MCF 10A (cell line): ENCODE measurements at regions not wholly inside any gene's neighbourhood (a gene's known extent, or its start where the extent isn't known, plus 50 kb on each side); places are given as distances from the start of the nearest gene placed in this dataset.

Experiments used
- BruUV-seq: library from RNA; stranded (reverse); fragments of 400-500 nt; replicated peaks from 2 replicates; lab custom pipeline; 2021; lab: Mats Ljungman, UMichigan
- CTCF ChIA-PET: fragments of 300-600 bp; sonication (Branson Sonifier 250); formaldehyde crosslinking; extraction: SDS; loops from one replicate; lab custom pipeline; 2021; ENCODE audit warnings: antibody characterized with exemption, inconsistent platforms; lab: Yijun Ruan, JAX
- POLR2A ChIA-PET: fragments of 300-600, 350-650 bp; sonication (Branson Sonifier 250); formaldehyde crosslinking; extraction: SDS; loops from one replicate; lab custom pipeline; 2020; ENCODE audit warnings: antibody characterized with exemption, inconsistent platforms; lab: Yijun Ruan, JAX
- DNase-seq: peaks from one replicate; pipeline ENCODE4 v3.0.0-alpha.2; 2018; ENCODE audit not compliant: unreplicated experiment
- H3K27ac Mint-ChIP-seq: one replicate; pipeline ENCODE4 v1.8.0; 2022; ENCODE audit warnings: mild to moderate bottlenecking, low read depth, mixed read lengths; ENCODE audit not compliant: unreplicated experiment
- H3K27me3 Mint-ChIP-seq: one replicate; pipeline ENCODE4 v1.8.0; 2022; ENCODE audit warnings: mixed read lengths; ENCODE audit not compliant: insufficient read depth, unreplicated experiment
- H3K36me3 Mint-ChIP-seq: one replicate; pipeline ENCODE4 v1.8.0; 2022; ENCODE audit warnings: mild to moderate bottlenecking, moderate library complexity, mixed read lengths; ENCODE audit not compliant: insufficient read depth, unreplicated experiment
- H3K4me1 Mint-ChIP-seq: one replicate; pipeline ENCODE4 v1.8.0; 2022; ENCODE audit warnings: mixed read lengths; ENCODE audit not compliant: insufficient read depth, unreplicated experiment
- H3K4me3 Mint-ChIP-seq: one replicate; pipeline ENCODE4 v1.8.0; 2022; ENCODE audit warnings: mild to moderate bottlenecking, moderate library complexity, mixed read lengths; ENCODE audit not compliant: unreplicated experiment
- H3K9me3 Mint-ChIP-seq: one replicate; pipeline ENCODE4 v1.8.0; 2022; ENCODE audit warnings: mixed read lengths; ENCODE audit not compliant: unreplicated experiment
- intact Hi-C: fragments of 100-400 bp; cut with micrococcal nuclease; formaldehyde crosslinking; loops from 2 replicates; pipeline ENCODE4 v1.14.1; 2022
- TF ChIP-seq, protein P1 (sequence below): fragments of 200-600 bp; IDR thresholded peaks from one replicate; pipeline ENCODE4 v1.8.0; 2022; ENCODE audit warnings: antibody characterized with exemption, mild to moderate bottlenecking; ENCODE audit not compliant: unreplicated experiment

GRCh38 chr3:6416049-6416661, 444.8 kb upstream of the GRM7 start:
- H3K4me1 Mint-ChIP-seq = no peaks in the 10 kb centered on the region
- ChIA-PET CTCF (interaction anchor here (0.6 to 1.8 kb wide), 4 partner anchors 14 to 1879 kb away, joined by 3 to 8 read pairs (median 4); no protein-coding TSS in a partner anchor), POLR2A (no interaction called here)
- TF ChIP-seq, protein P1, sequence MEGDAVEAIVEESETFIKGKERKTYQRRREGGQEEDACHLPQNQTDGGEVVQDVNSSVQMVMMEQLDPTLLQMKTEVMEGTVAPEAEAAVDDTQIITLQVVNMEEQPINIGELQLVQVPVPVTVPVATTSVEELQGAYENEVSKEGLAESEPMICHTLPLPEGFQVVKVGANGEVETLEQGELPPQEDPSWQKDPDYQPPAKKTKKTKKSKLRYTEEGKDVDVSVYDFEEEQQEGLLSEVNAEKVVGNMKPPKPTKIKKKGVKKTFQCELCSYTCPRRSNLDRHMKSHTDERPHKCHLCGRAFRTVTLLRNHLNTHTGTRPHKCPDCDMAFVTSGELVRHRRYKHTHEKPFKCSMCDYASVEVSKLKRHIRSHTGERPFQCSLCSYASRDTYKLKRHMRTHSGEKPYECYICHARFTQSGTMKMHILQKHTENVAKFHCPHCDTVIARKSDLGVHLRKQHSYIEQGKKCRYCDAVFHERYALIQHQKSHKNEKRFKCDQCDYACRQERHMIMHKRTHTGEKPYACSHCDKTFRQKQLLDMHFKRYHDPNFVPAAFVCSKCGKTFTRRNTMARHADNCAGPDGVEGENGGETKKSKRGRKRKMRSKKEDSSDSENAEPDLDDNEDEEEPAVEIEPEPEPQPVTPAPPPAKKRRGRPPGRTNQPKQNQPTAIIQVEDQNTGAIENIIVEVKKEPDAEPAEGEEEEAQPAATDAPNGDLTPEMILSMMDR = no peak
- H3K4me3 Mint-ChIP-seq = no peak overlapping the region
- DNase-seq = no peak
- H3K36me3 Mint-ChIP-seq = no peaks in the 10 kb centered on the region
- intact Hi-C loops = no loop called here
- no peak overlapping the region for H3K27ac Mint-ChIP-seq
- BruUV-seq = no TSS peak
- no peaks in the 10 kb centered on the region for H3K27me3 Mint-ChIP-seq
- H3K9me3 Mint-ChIP-seq = no peaks in the 10 kb centered on the region

DNA sequence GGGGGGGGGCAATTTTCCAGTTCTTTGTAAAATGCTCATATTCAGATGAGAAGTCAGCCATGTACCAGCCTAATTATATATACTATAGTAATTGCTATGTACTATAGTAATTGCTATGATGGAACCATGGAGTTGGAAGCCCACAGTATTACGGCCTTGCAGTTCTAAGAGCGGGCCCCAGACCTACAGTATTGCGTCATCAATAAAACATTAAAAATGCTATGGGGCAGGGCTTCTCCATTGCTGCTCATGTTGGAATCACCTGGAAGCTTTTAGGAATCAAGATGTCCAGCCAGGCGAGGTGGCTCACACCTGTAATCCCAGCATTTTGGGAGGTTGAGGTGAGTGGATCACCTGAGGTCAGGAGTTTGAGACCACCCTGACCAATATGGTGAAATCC, 443.7 kb upstream of the GRM7 start:
- no peak overlapping the region for H3K27ac Mint-ChIP-seq
- ChIA-PET CTCF (interaction anchor here (0.6 to 1.8 kb wide), 4 partner anchors 13 to 1878 kb away, joined by 3 to 8 read pairs (median 4); no protein-coding TSS in a partner anchor), POLR2A (no interaction called here)
- no peaks in the 10 kb centered on the region for H3K36me3 Mint-ChIP-seq
- H3K4me3 Mint-ChIP-seq = no peak overlapping the region
- H3K9me3 Mint-ChIP-seq = no peaks in the 10 kb centered on the region
- no peaks in the 10 kb centered on the region for H3K27me3 Mint-ChIP-seq
- no TSS peak for BruUV-seq
- DNase-seq = no peak
- H3K4me1 Mint-ChIP-seq = no peaks in the 10 kb centered on the region
- intact Hi-C loops = no loop called here
- TF ChIP-seq, protein P1 = no peak

- ChIA-PET CTCF (interaction anchor here (0.6 kb wide), 1 partner anchor 332 kb away, joined by 3 read pairs; no protein-coding TSS in a partner anchor), POLR2A (no interaction called here)
- no peaks in the 10 kb centered on the region for H3K27me3 Mint-ChIP-seq
- TF ChIP-seq, protein P1 = no peak
- H3K36me3 Mint-ChIP-seq = no peaks in the 10 kb centered on the region
- H3K27ac Mint-ChIP-seq = no peak overlapping the region
- no peaks in the 10 kb centered on the region for H3K4me1 Mint-ChIP-seq
- intact Hi-C loops = no loop called here
- DNase-seq = no peak
- no TSS peak for BruUV-seq
- no peak overlapping the region for H3K4me3 Mint-ChIP-seq
- H3K9me3 Mint-ChIP-seq = no peaks in the 10 kb centered on the region
These were observed 442.4 kb upstream of the GRM7 start for GRCh38 chr3:6418485-6418884.

- Mint-ChIP-seq H3K4me1 (no peaks in the 10 kb centered on the region), H3K27ac (no peak overlapping the region), H3K4me3 (no peak overlapping the region), H3K9me3 (peaks cover 11% of the 10 kb centered on the region), H3K27me3 (no peaks in the 10 kb centered on the region), H3K36me3 (no peaks in the 10 kb centered on the region)
- TF ChIP-seq, protein P1 = no peak
- no peak for DNase-seq
- BruUV-seq = no TSS peak
- POLR2A ChIA-PET = no interaction called here
- intact Hi-C loops = no loop called here
- CTCF ChIA-PET = no interaction called here
These were observed 439.1 kb upstream of the GRM7 start for GRCh38 chr3:6421666-6422445.
